ENCODE measurements at regions not wholly inside any gene's neighbourhood (a gene's known extent, or its start where the extent isn't known, plus 50 kb on each side); places are given as distances from the start of the nearest gene placed in this dataset.

DNA sequence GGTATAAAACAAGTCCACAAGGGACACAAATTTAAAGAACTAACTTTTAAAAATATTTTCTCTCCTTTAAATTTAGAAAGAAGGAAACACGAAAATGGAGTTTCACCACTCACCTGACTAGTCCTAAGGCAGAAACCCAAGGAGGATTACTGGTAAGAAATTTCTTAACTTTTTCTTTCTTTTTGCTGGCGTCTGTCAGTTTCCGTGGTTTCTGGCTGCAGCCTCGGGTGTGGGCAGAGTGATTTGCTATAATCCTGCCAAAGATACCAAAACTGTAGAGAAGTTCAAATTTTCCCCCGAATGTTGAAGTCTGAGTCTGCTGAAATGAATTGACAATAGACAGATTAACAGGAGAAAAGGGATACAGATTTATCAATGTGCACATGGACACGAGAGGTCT, 843.6 kb upstream of the ALCAM start:
- H3K4me1 Mint-ChIP-seq (ENCODE audit: low read depth, unreplicated experiment): no peaks in the 10 kb centered on the region
- TF ChIP-seq, protein P1, sequence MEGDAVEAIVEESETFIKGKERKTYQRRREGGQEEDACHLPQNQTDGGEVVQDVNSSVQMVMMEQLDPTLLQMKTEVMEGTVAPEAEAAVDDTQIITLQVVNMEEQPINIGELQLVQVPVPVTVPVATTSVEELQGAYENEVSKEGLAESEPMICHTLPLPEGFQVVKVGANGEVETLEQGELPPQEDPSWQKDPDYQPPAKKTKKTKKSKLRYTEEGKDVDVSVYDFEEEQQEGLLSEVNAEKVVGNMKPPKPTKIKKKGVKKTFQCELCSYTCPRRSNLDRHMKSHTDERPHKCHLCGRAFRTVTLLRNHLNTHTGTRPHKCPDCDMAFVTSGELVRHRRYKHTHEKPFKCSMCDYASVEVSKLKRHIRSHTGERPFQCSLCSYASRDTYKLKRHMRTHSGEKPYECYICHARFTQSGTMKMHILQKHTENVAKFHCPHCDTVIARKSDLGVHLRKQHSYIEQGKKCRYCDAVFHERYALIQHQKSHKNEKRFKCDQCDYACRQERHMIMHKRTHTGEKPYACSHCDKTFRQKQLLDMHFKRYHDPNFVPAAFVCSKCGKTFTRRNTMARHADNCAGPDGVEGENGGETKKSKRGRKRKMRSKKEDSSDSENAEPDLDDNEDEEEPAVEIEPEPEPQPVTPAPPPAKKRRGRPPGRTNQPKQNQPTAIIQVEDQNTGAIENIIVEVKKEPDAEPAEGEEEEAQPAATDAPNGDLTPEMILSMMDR (IDR thresholded peaks at IDR 0.05; ENCODE audit: partially characterized antibody, unreplicated experiment): no peak
- H3K36me3 Mint-ChIP-seq (ENCODE audit: unreplicated experiment): no peaks in the 10 kb centered on the region
- DNase-seq: no peak
- no peak overlapping the region for H3K4me3 Mint-ChIP-seq (ENCODE audit: unreplicated experiment)
- H3K27me3 Mint-ChIP-seq (ENCODE audit: unreplicated experiment): no peaks in the 10 kb centered on the region
- H3K27ac Mint-ChIP-seq (ENCODE audit: unreplicated experiment): no peak overlapping the region
- H3K9me3 Mint-ChIP-seq (ENCODE audit: unreplicated experiment): peaks cover 3% of the 10 kb centered on the region

DNA sequence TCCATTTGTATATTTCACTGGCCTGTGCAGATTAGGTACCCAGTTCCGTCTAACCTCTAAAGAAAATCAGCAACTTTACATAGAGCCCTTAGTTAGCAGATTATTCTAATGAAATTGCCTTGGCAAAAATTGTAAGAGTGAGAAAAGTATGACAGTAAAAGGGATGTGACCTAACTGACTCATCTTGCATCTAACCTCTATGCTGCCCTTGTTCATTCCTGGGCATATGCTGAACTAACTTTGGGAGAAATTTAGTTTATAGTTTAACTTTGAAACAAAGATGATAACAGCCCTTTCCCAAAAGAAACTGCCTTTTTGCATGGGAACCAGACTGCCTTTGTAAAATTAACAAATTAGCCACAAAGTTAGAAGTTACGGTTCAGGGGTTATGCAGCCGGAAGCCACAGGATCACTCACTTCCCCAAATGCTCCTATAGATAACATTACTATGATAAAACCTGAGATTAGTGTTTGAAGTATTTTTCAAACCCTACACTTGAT, 839.8 kb upstream of the ALCAM start:
- H3K9me3 Mint-ChIP-seq (ENCODE audit: unreplicated experiment): no peaks in the 10 kb centered on the region
- TF ChIP-seq, protein P1 (IDR thresholded peaks at IDR 0.05; ENCODE audit: partially characterized antibody, unreplicated experiment): no peak
- peaks cover 1% of the 10 kb centered on the region for H3K27me3 Mint-ChIP-seq (ENCODE audit: unreplicated experiment)
- no peaks in the 10 kb centered on the region for H3K4me1 Mint-ChIP-seq (ENCODE audit: low read depth, unreplicated experiment)
- no peaks in the 10 kb centered on the region for H3K36me3 Mint-ChIP-seq (ENCODE audit: unreplicated experiment)
- H3K27ac Mint-ChIP-seq (ENCODE audit: unreplicated experiment): no peak overlapping the region
- DNase-seq: no peak
- no peak overlapping the region for H3K4me3 Mint-ChIP-seq (ENCODE audit: unreplicated experiment)

DNA sequence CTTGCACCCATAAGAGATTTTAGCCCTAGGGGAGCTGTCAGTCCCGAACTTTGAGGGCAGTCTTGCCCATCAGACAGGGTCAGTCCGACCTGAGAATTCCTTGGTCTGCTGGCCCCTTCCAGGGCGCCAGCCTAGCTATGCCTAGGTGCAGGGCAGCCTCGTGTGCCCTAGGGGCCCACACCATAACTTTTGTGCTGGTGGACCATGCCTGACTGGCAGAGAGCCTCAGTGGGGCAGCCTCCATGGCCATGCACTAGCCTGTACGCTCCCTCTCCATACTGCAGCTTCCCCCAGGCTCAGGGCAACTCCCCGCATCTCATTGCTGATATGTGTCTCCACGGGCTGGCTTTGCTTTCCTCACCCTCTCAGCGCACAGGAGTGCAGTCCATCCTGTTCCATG, 835.8 kb upstream of the ALCAM start:
- Mint-ChIP-seq H3K27ac (ENCODE audit: unreplicated experiment) (no peak overlapping the region), H3K36me3 (ENCODE audit: unreplicated experiment) (no peaks in the 10 kb centered on the region), H3K27me3 (ENCODE audit: unreplicated experiment) (peaks cover 3% of the 10 kb centered on the region), H3K4me1 (ENCODE audit: low read depth, unreplicated experiment) (no peaks in the 10 kb centered on the region), H3K4me3 (ENCODE audit: unreplicated experiment) (no peak overlapping the region), H3K9me3 (ENCODE audit: unreplicated experiment) (peaks cover 2% of the 10 kb centered on the region)
- TF ChIP-seq, protein P1 (IDR thresholded peaks at IDR 0.05; ENCODE audit: partially characterized antibody, unreplicated experiment): no peak
- DNase-seq: no peak

DNA sequence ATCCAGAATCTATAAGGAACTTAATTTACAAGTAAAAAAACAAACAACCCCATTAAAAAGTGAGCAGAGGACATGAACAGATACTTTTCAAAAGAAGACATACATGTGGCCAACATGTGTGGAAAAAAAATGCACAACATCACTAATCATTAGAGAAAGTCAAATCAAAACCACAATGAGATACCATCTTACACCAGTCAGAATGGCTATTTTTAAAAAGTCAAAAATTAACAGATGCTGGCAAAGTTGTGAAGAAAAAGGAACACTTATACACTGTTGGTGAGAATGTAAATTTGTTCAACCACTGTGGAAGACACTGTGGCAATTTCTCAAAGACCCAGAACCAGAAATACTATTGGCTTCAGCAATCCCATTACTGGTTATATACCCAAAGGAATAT, 830.0 kb upstream of the ALCAM start:
- peaks cover 1% of the 10 kb centered on the region for H3K27me3 Mint-ChIP-seq (ENCODE audit: unreplicated experiment)
- no peak overlapping the region for H3K4me3 Mint-ChIP-seq (ENCODE audit: unreplicated experiment)
- no peak overlapping the region for H3K27ac Mint-ChIP-seq (ENCODE audit: unreplicated experiment)
- DNase-seq: no peak
- H3K9me3 Mint-ChIP-seq (ENCODE audit: unreplicated experiment): peaks cover 2% of the 10 kb centered on the region
- TF ChIP-seq, protein P1 (IDR thresholded peaks at IDR 0.05; ENCODE audit: partially characterized antibody, unreplicated experiment): no peak
- H3K36me3 Mint-ChIP-seq (ENCODE audit: unreplicated experiment): no peaks in the 10 kb centered on the region
- H3K4me1 Mint-ChIP-seq (ENCODE audit: low read depth, unreplicated experiment): no peaks in the 10 kb centered on the region

DNA sequence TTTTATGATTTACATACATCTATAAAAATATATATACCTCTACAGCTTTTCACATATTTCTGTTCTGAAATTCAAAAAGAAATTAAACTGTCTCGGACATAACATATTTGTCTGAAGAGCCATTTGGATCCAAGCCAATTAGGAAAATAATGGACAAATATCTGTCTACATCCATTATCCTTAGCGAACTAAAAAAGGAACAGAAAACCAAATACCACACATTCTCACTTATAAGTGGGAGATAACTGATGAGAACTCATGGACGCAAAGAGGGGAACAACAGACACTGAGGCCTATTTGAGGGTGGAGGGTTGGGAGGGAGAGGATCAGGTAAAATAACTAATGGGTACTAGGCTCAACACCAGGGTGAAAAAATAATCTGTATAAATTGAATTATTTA, 829.4 kb upstream of the ALCAM start:
- Mint-ChIP-seq H3K4me3 (ENCODE audit: unreplicated experiment) (no peak overlapping the region), H3K27ac (ENCODE audit: unreplicated experiment) (no peak overlapping the region), H3K9me3 (ENCODE audit: unreplicated experiment) (peaks cover 2% of the 10 kb centered on the region), H3K27me3 (ENCODE audit: unreplicated experiment) (peaks cover 1% of the 10 kb centered on the region), H3K4me1 (ENCODE audit: low read depth, unreplicated experiment) (no peaks in the 10 kb centered on the region), H3K36me3 (ENCODE audit: unreplicated experiment) (no peaks in the 10 kb centered on the region)
- TF ChIP-seq, protein P1 (IDR thresholded peaks at IDR 0.05; ENCODE audit: partially characterized antibody, unreplicated experiment): no peak
- no peak for DNase-seq
